HG02938 (cell line): ENCODE measurements at regions not wholly inside any gene's neighbourhood (a gene's known extent, or its start where the extent isn't known, plus 50 kb on each side); places are given as distances from the start of the nearest gene placed in this dataset.

Experiments used
- ATAC-seq: cut with Tn5 transposase; IDR thresholded peaks from one replicate; pipeline ENCODE4 v1.9.1; 2021; ENCODE audit warnings: mild to moderate bottlenecking, moderate library complexity; ENCODE audit not compliant: unreplicated experiment

DNA sequence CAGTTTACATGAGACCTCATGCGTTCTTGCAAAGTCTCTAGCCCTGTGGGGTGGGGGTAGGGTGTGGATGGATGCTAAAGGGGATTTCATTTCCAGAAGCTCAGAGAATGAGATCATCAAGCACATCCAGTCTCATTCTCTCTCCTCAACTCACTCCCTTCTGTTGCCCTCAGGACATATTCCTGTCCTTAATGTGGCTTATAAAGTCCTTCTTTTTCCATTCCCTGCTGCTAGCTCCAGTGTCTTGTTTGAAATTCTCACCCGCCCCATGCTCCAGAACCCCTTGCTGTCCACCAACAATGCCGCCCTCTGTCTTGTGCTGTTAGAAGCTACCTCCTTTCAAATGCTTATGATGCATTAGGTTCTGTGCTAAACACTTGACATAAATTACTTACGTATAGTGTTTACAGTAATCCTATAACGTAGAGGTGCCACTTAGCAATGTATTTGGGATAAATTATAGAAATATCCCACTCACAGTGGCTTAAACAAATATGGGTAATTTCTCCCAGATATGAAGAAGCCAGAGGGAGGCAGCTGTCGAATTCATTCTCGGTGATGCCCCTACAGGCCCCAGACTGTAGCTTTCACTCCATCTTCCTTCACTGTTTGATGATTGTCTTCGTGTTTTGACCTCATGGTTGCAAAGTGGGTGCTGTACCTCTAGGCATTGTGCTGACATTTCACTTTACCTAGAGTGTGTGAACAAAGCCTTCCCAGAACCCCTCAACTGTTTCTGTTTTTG lies 273.1 kb upstream of the TBL1XR1 start:
- no peak for ATAC-seq

DNA sequence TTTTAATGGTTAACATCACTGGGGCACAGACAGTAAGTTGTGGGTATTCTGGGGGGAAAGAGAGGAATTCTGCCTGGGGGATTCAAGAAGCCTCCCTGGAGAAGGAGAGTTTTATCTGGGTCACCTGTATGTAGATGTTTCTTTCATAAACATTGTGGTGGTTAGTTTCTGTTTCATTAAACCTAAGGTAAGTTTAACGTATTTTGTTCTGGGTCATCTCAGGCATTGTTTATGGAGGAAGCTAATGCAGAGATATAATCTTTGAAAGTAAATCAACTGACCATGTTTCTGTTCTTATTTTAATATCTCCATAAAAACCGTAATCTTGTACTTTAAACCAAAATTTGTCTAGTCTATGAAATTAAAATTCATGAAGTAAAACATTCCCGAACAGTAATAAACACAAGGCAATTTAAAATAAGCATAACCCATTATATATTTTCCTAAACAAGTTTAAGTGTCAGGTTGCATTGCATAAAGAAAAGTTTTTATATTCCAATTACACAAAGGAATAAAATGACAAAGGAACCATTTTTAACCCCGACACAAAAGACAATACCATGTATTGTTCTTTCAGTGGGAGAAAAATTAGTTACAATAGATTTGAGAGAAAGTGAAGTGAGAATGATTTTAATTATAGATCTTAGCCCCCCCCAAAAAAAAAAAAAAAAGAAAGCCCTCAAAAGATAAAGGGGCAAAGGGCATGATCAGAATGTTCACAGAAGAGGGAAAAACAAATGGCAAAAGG lies 274.6 kb upstream of the TBL1XR1 start:
- ATAC-seq: no peak

DNA sequence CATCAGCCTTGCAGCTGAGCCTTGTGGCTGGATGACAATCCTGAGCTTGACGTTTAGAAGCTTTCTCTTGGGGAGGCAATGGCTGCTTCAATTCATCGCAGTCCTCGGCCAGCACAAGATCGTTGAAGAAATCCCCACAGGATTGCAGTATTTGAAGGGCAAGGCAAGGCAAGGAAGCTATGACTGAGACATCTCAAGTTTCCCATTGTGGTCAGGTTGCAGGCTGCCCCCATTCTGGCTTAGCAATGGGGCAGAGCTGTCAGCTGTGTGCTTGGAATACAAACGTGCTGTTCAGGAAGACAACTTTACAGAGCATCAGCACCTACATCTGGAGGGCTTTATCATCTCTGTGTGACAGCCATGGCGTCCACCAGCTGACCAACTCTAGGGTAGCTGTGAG lies 275.9 kb upstream of the TBL1XR1 start:
- no peak for ATAC-seq

DNA sequence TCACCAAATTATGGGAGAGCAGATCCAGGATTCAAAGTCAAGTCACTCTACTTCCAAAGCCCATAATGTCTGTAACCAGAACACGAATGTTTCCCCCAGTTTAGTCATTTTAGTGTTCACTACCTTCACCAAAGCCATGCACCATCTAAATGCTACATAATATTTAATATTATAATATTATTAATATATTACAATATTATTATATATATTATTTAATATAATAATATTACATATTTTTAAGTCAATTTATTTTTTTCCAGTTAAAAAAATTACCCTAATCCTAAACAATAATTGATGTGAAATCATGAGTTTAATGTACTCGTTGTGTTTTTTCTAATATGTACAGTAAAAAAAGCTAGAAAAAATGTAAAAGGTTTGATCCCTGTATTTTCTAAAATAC lies 276.6 kb upstream of the TBL1XR1 start:
- no peak for ATAC-seq

DNA sequence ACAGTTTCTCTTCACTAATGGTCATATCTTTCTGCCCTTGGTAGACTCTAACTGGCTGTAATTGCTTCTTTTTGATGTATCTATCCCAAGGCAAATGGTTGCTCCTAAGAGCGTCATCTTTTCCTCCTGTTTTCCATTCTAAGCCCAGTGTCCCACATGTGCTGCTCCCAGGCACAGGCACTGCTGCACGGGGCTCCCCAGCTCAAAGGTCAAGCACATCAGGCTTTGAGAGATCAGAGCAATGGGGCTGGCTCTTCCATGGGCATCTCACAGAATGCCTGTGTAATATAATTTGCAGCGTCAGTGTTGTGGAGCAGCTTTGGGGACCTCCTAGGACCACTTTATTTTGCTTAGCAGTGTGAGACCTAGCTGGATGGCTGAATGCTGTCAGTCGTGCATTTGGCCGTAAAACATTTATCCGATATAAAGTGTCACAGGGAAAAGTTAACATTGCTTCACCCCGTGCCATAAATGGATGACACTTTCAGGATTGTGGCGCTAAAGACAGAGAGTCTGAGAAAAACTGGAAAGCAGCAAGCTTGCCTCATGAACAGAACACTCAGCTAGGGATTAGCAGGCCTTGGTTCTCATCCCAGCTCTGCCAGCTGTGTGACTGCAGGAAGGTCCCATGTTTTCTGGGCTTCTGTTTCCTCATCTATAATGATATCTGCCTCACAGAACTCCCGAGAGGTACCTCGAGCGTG lies 277.5 kb upstream of the TBL1XR1 start:
- ATAC-seq: no peak

DNA sequence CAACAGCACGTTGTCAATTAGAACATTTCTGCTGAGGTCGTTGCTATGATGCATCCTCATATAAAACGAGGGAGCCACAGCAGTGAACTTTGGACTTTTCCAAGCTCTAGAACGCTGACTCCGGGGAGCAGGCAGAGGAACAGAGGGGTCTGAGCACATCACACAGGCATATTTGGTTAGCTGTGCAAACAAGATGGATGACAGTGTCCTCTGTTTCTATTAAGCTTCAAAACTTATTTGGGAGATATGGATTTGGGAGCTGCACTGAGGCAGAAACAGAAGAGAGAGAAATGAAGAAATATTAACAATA lies 278.0 kb upstream of the TBL1XR1 start:
- no peak for ATAC-seq

DNA sequence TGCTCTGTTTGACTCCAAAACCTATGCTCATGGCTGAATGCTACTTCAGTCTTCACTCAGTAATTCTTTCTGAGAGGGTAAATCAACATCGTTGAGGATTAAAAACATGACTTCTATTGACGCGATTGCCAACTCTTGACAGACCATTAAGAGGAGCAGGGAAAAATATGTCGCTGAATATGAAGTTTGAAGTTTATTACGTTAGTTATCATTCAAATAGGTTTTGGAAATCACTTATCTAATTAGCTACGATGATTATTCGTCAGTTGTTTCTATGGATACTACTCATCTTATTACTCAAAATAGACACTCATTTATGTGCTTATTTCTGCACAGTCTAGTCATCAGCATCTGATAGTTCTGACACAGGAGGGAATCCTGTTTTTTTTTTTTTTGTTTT lies 279.2 kb upstream of the TBL1XR1 start:
- no peak for ATAC-seq

DNA sequence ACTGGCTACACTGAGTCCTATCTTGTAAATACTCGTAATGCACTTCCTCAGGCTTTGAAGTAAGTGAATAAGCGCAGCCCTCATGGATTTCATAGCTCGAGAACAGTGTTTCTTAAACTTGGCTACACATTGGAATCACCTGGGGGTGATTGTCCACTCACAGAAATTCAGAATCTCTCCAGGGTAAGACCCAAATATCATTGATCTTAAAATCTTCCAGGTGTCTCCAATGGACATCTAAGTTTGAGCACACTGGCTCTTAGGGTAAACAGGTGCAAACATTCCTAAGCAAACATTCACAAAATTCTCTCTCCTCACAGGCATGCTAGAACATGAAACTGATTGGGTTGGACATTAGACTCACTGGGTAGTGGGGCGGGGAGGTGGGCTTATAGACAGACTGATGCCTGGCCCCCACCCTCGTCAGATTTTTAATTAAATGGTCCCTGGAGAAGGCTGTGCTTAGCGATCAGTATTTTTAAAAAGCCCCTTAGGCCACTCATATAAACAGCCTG lies 279.7 kb upstream of the TBL1XR1 start:
- no peak for ATAC-seq

DNA sequence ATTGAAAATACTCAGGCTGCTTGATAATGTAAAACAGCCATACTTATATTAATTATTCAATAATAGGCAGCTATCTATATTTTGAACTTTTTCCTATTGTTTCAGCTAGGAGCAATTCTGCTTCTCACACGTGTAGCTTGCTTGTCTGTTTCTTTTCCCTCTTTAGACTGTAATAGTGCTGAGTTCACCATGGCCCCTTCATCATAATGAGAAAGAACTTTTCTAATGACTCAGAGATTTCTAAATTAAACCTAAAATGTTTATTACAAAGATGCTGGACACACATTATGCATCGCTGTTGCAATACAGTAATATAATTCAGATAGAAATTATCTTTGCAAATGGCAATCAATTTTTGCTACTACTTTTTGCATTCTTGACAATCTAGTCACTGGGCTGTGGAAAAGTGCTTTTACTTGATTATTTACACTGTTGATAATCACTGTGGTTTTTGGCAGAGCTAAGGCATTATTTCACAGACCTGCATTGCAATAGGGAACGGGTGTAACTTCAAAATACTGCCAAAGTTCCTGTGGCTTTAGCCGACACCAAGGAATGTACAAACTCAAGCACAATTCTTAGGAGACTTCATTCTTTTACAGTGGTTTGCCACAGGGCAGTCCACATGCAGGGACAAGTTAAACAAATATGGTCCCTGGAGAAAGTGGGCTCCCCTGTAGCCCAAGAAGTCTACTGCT lies 281.0 kb upstream of the TBL1XR1 start:
- no peak for ATAC-seq

DNA sequence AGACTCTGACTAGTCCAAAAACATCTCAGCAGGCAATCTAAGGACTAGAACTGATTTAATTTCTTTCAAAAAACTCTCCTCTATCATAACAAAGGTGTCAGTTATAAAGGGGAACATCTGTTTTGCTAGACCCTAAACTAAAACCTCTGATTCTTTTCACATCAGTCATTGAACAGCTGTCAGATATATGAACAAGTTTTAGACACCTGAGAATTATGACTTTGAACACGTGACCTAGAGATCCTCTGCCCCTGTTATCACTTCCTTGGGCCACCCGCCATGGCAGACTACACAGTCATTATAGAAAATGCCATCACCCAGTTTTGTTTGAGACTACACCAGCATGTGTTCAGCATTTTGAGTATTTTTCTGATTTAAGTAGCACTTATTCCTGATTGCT lies 282.3 kb upstream of the TBL1XR1 start:
- ATAC-seq: no peak

DNA sequence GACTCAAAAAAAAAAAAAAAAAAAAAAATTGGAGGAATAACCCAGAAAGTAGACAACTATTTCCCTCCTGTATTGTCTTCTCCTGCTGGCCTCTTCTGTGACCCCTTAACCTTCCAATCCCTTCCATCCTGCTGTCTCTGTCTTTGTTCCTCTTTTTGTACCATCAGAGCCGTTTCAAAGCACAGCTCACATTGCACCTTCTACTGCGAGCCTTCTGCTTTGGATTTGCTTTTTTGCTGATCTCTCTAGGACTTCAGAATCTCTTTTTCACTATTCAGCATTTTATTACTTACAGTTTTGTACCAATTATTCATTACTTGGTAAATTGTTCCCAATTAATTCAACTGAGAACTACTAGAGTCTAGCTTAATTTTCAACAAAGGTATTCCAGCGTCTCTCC lies 284.0 kb upstream of the TBL1XR1 start:
- no peak for ATAC-seq

DNA sequence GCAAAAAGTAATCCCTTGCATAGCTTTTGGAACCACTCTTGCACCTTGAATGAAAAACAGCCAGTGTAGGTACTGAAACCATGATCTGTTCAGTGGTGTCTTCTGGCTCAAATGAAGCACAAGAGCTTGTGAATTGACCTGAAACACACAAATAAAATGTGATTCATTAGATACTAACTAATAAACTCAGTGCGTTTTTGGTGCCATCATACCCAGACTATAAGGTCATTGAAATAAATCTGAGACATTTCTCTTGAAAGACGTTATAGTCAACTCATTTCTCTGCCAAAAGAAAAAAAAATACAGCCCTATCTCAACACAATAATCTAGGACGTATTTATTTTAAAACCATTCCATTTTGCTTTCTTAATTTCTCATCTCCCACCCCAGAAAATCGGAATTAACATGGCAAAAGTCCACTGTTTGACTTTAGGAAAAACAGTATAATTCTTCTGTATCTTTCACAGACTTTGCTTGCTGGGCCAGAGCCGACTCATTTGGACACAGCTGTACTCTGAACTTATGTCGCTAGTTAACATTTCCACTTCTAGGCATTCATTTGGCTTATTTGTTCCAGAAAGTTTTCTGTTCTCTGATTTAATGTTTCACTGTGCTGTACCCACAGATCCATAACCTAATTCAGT lies 284.9 kb upstream of the TBL1XR1 start:
- no peak for ATAC-seq

DNA sequence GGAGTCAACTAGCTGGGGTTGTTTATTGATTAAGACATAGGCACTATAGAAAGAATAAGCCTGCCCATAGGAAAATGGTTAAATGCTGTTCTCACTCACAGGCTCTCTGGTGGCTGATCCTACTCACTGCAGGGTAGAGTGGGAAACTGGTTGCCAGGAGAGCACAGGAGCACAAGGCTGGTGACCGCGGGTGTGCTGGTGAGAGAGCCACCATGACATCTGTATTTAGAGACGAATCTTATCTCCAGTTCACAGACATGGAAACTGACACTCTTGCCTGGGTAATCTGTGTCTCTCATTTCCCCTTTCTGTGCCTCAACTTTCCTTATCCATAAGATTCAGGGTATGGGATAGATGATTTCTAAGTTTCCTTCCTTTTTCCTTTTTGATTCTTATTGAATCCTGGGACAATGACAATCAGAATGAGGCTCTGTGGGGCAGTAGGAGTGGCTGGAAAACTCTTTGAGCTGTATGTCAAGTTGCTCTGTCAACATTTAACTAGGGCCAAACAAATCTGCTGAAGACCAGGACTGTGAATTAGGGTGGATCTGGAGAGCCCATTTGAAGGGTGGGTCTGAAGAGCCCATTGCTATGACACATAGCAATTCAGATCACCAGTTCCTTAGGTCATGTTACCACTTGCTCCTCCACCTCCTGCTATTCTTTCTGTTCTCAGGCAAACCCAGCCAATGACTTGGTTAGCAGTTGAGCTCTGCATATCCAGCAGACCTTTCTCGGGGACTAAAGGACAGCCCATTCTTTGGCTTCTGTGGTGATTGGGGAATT lies 286.1 kb upstream of the TBL1XR1 start:
- ATAC-seq: no peak

DNA sequence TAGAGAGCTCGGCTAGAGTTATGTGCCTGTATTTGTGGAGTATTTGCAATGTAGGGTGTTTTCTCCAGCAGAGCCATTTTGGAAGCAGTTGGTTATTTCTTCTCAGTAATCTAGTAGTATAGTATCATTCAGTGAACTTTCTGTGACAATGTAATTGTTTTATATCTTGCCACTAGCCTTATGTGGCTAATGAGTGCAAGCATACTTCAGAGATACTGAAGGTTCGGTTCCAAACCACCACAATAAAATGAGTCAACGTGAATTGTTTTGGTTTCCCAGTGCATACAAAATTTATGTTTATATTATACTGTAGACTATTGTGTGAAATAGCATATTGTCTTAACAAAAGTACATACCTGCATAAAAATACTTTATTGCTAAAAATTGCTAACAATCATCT lies 286.9 kb upstream of the TBL1XR1 start:
- ATAC-seq: no peak

DNA sequence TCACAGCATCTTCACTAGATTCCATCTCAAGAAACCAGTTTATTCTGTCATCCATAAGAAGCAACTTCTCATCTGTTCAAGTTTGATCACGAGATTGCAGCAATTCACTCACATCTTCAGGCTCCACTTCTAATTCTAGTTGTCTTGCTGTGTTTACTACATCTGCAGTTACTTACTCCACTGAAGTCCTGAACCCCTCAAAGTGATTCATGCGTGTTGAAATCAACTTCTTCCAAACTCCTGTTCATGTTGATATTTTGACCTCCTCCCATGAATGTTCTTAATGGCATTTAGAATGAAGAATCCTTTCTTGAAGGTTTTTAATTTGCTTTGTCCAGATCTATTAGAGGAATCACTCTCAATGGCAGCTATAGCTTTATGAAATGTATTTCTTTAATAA lies 287.6 kb upstream of the TBL1XR1 start:
- no peak for ATAC-seq

DNA sequence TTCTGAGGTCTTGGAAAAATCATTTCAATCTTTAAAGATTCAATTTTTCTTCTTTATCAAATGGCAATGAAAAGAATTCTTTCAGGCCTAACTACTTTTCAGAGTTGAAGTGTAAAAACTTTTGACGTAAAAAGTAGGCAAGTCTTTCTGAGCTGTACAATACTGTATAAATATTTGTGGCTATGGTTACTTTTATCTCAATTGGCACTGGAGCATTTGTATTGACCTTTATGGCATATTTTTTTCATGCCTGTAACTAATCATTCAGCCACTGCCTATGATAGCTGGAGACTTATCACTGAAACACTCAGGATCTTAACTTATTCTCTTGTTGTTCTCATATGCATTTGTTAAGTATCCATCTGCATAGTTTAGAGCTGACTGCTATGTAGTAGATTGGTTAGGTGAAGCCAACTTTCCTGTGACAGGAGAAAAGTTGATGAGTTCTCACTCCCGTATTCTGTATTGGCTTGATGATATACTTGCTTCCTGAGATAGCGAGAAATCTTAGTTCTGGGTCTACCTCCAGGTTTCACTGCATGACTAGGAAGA lies 290.4 kb upstream of the TBL1XR1 start:
- ATAC-seq: no peak

DNA sequence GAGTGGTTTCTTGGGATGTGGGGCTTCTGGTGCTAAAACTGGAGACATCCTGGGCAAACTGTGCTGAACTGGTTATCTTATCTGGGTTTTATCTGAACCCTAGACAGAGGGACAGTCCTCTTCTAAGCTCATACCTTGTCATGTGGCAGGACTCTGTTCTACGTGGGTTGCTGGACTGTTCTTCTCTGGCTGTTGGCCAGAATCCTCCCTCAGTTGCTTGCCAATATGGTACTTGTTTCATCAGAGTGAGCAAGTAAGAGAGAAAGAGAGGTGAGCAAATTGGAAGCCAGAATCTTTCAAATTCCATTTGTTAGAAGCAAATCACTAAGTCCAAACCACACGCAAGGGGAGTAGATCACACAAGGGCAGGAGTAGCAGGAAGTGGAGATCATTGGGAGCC lies 291.5 kb upstream of the TBL1XR1 start:
- no peak for ATAC-seq

DNA sequence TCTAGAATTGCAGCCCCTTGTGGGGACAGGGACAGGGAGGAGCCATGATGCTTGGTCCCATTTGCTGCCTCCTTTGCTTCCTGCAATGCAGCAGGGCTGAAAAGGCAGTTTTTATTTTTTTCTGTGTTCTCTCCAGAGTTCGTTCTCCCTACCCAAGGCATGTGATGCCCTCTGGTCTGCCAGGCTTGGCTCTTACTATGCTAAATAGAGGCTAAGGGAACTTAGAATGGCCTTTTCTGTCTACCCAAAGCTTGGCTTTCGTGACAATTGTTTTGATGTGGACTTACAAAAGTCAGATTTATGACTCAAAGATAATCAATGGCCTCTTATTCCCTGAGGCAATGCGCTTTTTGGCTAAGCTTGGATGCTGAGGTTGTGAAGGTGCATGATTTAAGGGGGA lies 293.3 kb upstream of the TBL1XR1 start:
- ATAC-seq: no peak

DNA sequence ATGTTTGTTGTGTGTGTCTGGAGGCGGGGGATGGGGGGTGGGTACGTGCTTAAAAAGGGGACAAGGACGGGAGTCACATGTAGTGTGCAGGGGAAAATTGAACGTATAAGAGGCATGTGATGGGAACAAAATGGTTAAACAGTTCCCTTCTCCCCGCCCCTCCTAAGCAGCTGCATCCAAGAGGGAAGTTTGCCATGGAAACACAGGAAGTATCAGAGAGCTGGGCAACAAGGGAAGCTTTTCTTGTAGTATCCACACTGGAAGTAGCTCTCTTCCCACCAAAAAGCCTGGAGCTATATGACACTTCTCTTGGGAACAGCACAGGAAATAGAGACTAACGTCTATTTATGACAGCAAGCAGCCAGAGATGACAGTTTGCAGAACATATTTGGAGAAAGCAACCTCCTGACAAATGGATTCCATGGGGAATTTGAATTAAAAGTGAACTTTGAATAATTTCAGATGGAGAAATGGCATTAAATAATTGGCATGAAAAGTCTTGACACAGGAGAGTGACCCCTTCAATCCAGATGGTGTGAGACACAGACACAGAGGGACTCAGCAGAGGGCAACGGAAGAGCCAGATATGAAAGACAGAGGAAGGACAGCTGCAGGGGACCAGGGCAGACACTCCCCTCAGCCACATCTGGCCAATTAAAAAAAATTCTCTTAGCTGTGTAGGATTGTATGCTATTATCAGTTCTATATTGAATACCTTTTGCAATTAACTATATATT lies 294.2 kb upstream of the TBL1XR1 start:
- no peak for ATAC-seq
